ENCODE measurements at regions not wholly inside any gene's neighbourhood (a gene's known extent, or its start where the extent isn't known, plus 50 kb on each side); places are given as distances from the start of the nearest gene placed in this dataset.

DNA sequence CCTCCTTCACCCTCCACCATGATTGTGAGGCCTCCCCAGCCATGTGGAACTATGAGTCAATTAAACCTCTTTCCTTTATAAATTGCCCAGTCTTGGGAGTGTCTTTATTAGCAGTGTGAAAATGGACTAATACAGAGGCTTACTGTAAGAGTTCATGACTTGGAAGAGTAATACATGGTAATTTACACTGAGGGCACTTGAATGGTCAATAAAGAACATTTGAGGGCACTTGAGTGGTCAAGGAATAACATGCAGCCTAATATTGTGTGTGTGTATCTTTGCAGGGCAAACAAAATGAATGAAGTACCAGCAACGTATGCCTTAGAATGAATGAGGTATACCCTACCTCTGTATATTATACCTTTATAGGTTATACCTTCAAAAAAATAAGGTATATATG is 190.4 kb upstream of the SOX11 start:
- TF ChIP-seq CTCF (IDR thresholded peaks at IDR 0.05): no peak
- DNase-seq (ENCODE audit: low spot score) (no peak), ATAC-seq (ENCODE audit: insufficient number of reproducible peaks, low FRiP score, low read depth) (no peak)
- H3K27me3 ChIP-seq (replicated peaks; ENCODE audit: insufficient read depth): no peaks in the 10 kb centered on the region
- no peaks in the 10 kb centered on the region for H3K36me3 ChIP-seq
- H3K27ac ChIP-seq: no peak overlapping the region
- no peaks in the 10 kb centered on the region for H3K4me1 ChIP-seq (ENCODE audit: control insufficient read depth in 1 of 2, low read depth in 2 of 2)
- no peak overlapping the region for H3K4me3 ChIP-seq
- H3K9me3 ChIP-seq: no peaks in the 10 kb centered on the region

DNA sequence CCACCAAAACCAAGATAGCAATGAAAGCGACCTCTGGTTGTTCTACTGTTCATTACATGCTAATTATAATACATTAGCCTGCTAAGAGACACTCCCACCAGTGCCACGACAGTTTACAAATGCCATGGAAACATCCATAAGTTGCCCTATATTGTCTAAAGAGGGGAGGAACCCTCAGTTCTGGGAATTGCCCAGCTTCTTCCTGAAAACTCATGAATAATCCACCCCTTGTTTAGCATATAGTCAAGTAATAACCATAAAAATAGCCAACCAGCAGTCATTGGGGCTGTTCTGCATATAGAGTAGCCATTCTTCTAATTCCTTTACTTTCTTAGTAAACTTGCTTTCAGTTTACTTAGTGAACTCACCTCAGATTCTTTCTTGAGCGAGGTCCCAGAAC is 189.8 kb upstream of the SOX11 start:
- H3K4me3 ChIP-seq: no peak overlapping the region
- H3K27me3 ChIP-seq (replicated peaks; ENCODE audit: insufficient read depth): no peaks in the 10 kb centered on the region
- no peaks in the 10 kb centered on the region for H3K9me3 ChIP-seq
- H3K36me3 ChIP-seq: no peaks in the 10 kb centered on the region
- no peaks in the 10 kb centered on the region for H3K4me1 ChIP-seq (ENCODE audit: control insufficient read depth in 1 of 2, low read depth in 2 of 2)
- no peak overlapping the region for H3K27ac ChIP-seq
- TF ChIP-seq CTCF (IDR thresholded peaks at IDR 0.05): no peak
- ATAC-seq (ENCODE audit: insufficient number of reproducible peaks, low FRiP score, low read depth) (no peak), DNase-seq (ENCODE audit: low spot score) (no peak)

GRCh38 chr2:5504756-5505155 is 187.4 kb upstream of the SOX11 start:
- Histone ChIP-seq H3K4me3 (no peak overlapping the region), H3K9me3 (no peaks in the 10 kb centered on the region), H3K27me3 (replicated peaks; ENCODE audit: insufficient read depth) (no peaks in the 10 kb centered on the region), H3K27ac (no peak overlapping the region), H3K4me1 (ENCODE audit: control insufficient read depth in 1 of 2, low read depth in 2 of 2) (no peaks in the 10 kb centered on the region), H3K36me3 (no peaks in the 10 kb centered on the region)
- no peak for ATAC-seq (ENCODE audit: insufficient number of reproducible peaks, low FRiP score, low read depth)
- no peak for DNase-seq (ENCODE audit: low spot score)
- TF ChIP-seq CTCF (IDR thresholded peaks at IDR 0.05): no peak

- Histone ChIP-seq H3K4me3 (no peak overlapping the region), H3K9me3 (no peaks in the 10 kb centered on the region), H3K36me3 (no peaks in the 10 kb centered on the region), H3K27ac (no peak overlapping the region), H3K27me3 (replicated peaks; ENCODE audit: insufficient read depth) (no peaks in the 10 kb centered on the region), H3K4me1 (ENCODE audit: control insufficient read depth in 1 of 2, low read depth in 2 of 2) (no peaks in the 10 kb centered on the region)
- DNase-seq (ENCODE audit: low spot score) (no peak), ATAC-seq (ENCODE audit: insufficient number of reproducible peaks, low FRiP score, low read depth) (no peak)
- TF ChIP-seq CTCF (IDR thresholded peaks at IDR 0.05): no peak
These were observed 184.8 kb upstream of the SOX11 start for GRCh38 chr2:5507367-5507766.

GRCh38 chr2:5509362-5509761 is 182.8 kb upstream of the SOX11 start:
- Histone ChIP-seq H3K27me3 (replicated peaks; ENCODE audit: insufficient read depth) (no peaks in the 10 kb centered on the region), H3K4me1 (ENCODE audit: control insufficient read depth in 1 of 2, low read depth in 2 of 2) (no peaks in the 10 kb centered on the region), H3K4me3 (no peak overlapping the region), H3K27ac (no peak overlapping the region), H3K36me3 (no peaks in the 10 kb centered on the region), H3K9me3 (no peaks in the 10 kb centered on the region)
- ATAC-seq (ENCODE audit: insufficient number of reproducible peaks, low FRiP score, low read depth) (no peak), DNase-seq (ENCODE audit: low spot score) (no peak)
- no peak for TF ChIP-seq CTCF (IDR thresholded peaks at IDR 0.05)

All from thoracic aorta (tissue), 2 donors.